HepG2 (cell line): ENCODE measurements at regions not wholly inside any gene's neighbourhood (a gene's known extent, or its start where the extent isn't known, plus 50 kb on each side); places are given as distances from the start of the nearest gene placed in this dataset.

Source experiments
- ATAC-seq: fragments of 200-7000 bp; cut with Tn5 transposase; 3 replicates; pipeline ENCODE4 v1.9.1; 2020; ENCODE audit warnings: mild to moderate bottlenecking, moderate library complexity
- BruUV-seq: library from RNA; stranded (reverse); fragments of 400-500 nt; replicated peaks from 2 replicates; lab custom pipeline; 2021; lab: Mats Ljungman, UMichigan
- CTCF ChIA-PET: fragments of 300-600 bp; formaldehyde crosslinking; extraction: SDS; loops from one replicate; lab custom pipeline; 2021; ENCODE audit warnings: low total read pairs, inconsistent platforms, low intra/inter-chr PET ratio; lab: Yijun Ruan, JAX
- POLR2A ChIA-PET: fragments of 350-600 bp; sonication (Branson Sonifier 250); formaldehyde crosslinking; loops from one replicate; lab custom pipeline; 2020; ENCODE audit warnings: antibody characterized with exemption, inconsistent platforms; lab: Yijun Ruan, JAX
- DNase-seq: peaks from one replicate; pipeline ENCODE4 v3.0.0-alpha.2; 2015; ENCODE audit warnings: low spot score
- FAIRE-seq: peaks from 3 replicates; lab custom pipeline; 2011; peaks lifted over from hg19 to GRCh38; lab: Jason Lieb, UNC
- H2AFZ ChIP-seq: one replicate; pipeline ENCODE4 v1.6.1; 2011; ENCODE audit warnings: low read length, inconsistent platforms
- H3K27ac ChIP-seq: fragments of 300-600 bp; 3 replicates; pipeline ENCODE4 v1.8.0; 2011; ENCODE audit warnings: mixed run types, mild to moderate bottlenecking, mixed read lengths, low read length, inconsistent platforms; ENCODE audit not compliant: insufficient read depth; ENCODE audit errors: extremely low read length
- H3K27me3 ChIP-seq, 2 experiments: fragments of 200-600 bp in 1 of 2; 2 replicates in 1 of 2; 3 replicates in 1 of 2; pipeline versions ENCODE4 v1.6.0 to v1.8.0; 2011; ENCODE audit warnings: low read length in 2 of 2, mild to moderate bottlenecking in 2 of 2, moderate library complexity in 2 of 2, inconsistent platforms in 1 of 2; ENCODE audit not compliant: insufficient read depth in 2 of 2, control insufficient read depth in 1 of 2
- H3K36me3 ChIP-seq, 2 experiments: fragments of 200-600 bp in 1 of 2; replicated peaks in 1 of 2; 2 replicates in 1 of 2; 3 replicates in 1 of 2; pipeline versions ENCODE4 v1.5.1 to v1.8.0; 2011; ENCODE audit warnings: low read length in 2 of 2, inconsistent platforms in 1 of 2; ENCODE audit not compliant: insufficient read depth in 2 of 2, control insufficient read depth in 1 of 2
- H3K4me1 ChIP-seq: 2 replicates; pipeline ENCODE4 v1.5.1; 2012; ENCODE audit warnings: low read length, inconsistent platforms; ENCODE audit not compliant: insufficient read depth
- H3K4me2 ChIP-seq: 2 replicates; pipeline ENCODE4 v1.6.0; 2011; ENCODE audit warnings: low read depth, low read length, inconsistent platforms
- H3K4me3 ChIP-seq, 3 experiments: fragments of 200-600 bp in 1 of 3; sonication (generic), shearing (Covaris generic) in 1 of 3; replicated peaks in 1 of 3; 2 replicates each; pipeline ENCODE4 v1.5.1; 2011 to 2016; ENCODE audit warnings: low read length in 3 of 3, inconsistent platforms in 2 of 3, low read depth in 2 of 3, mild to moderate bottlenecking in 2 of 3, control low read depth in 1 of 3, mixed read lengths in 1 of 3; ENCODE audit not compliant: insufficient read depth in 1 of 3
- H3K79me2 ChIP-seq: one replicate; pipeline ENCODE4 v1.6.1; 2011; ENCODE audit warnings: low read length, inconsistent platforms; ENCODE audit not compliant: insufficient read depth
- H3K9ac ChIP-seq: 2 replicates; pipeline ENCODE4 v1.6.0; 2011; ENCODE audit warnings: mild to moderate bottlenecking, low read depth, low read length, inconsistent platforms; ENCODE audit not compliant: insufficient read depth
- H3K9me3 ChIP-seq: 2 replicates; pipeline ENCODE4 v1.5.1; 2012; ENCODE audit warnings: mild to moderate bottlenecking, low read length
- H4K20me1 ChIP-seq: 2 replicates; pipeline ENCODE4 v1.6.0; 2011; ENCODE audit warnings: inconsistent platforms, mild to moderate bottlenecking, low read length, moderate library complexity; ENCODE audit not compliant: insufficient read depth
- HNRNPLL ChIP-seq: fragments of 200-400 bp; formaldehyde crosslinking; IDR thresholded peaks from 2 replicates; pipeline ENCODE4 v1.6.1; 2017; ENCODE audit warnings: mild to moderate bottlenecking, low read depth, low read length; ENCODE audit not compliant: poor library complexity, severe bottlenecking
- JUND ChIP-seq: sonication (generic); formaldehyde crosslinking; IDR thresholded peaks from 2 replicates; pipeline ENCODE4 v1.8.0; 2022; ENCODE audit warnings: mild to moderate bottlenecking, missing genetic modification reagents
- KDM5A ChIP-seq: fragments of 200-600 bp; sonication (generic); IDR thresholded peaks from 2 replicates; pipeline ENCODE4 v1.7.0; 2018; ENCODE audit warnings: antibody characterized with exemption, mild to moderate bottlenecking, low read length, borderline replicate concordance
- MED1 ChIP-seq: sonication (generic); formaldehyde crosslinking; IDR thresholded peaks from 2 replicates; pipeline ENCODE4 v1.4.0; 2020; ENCODE audit warnings: missing genetic modification reagents
- PATZ1 ChIP-seq: sonication (generic); formaldehyde crosslinking; IDR thresholded peaks from 2 replicates; pipeline ENCODE4 v1.4.0; 2020; ENCODE audit warnings: missing genetic modification reagents
- REPIN1 ChIP-seq: sonication (generic); formaldehyde crosslinking; IDR thresholded peaks from 2 replicates; pipeline ENCODE4 v1.8.0; 2022; ENCODE audit warnings: missing genetic modification reagents, low read depth, mild to moderate bottlenecking, borderline replicate concordance
- SP2 ChIP-seq: sonication (generic); formaldehyde crosslinking; IDR thresholded peaks from 2 replicates; pipeline ENCODE4 v1.5.1; 2020; ENCODE audit warnings: mild to moderate bottlenecking, missing genetic modification reagents
- ZFP41 ChIP-seq: sonication (generic); formaldehyde crosslinking; IDR thresholded peaks from 2 replicates; pipeline ENCODE4 v1.4.0; 2020; ENCODE audit warnings: mild to moderate bottlenecking, missing genetic modification reagents, borderline replicate concordance
- ZIK1 ChIP-seq: sonication (generic); formaldehyde crosslinking; IDR thresholded peaks from 2 replicates; pipeline ENCODE4 v1.5.0; 2020; ENCODE audit warnings: mild to moderate bottlenecking, low read depth, missing genetic modification reagents, borderline replicate concordance
- ZNF557 ChIP-seq: sonication (generic); formaldehyde crosslinking; IDR thresholded peaks from 2 replicates; pipeline ENCODE4 v1.4.0; 2020; ENCODE audit warnings: missing genetic modification reagents
- ZNF572 ChIP-seq: sonication (generic); formaldehyde crosslinking; IDR thresholded peaks from 2 replicates; pipeline ENCODE4 v1.5.1; 2020; ENCODE audit warnings: mild to moderate bottlenecking, missing genetic modification reagents
- WGBS: methylation state at CpG from one replicate; pipeline ENCODE4 v1.1.6; 2017; ENCODE audit warnings: low lambda C conversion rate; 5-methylcytosine and 5-hydroxymethylcytosine counted together
- in situ Hi-C: cut with HindIII; loops from 2 replicates; pipeline ENCODE4 v1.10.0; 2017; ENCODE audit warnings: low pct_unique_long_range_greater_than_20kb; ENCODE audit not compliant: extremely low pct_ligation_motif_present
- intact Hi-C: fragments of 100-400 bp; cut with micrococcal nuclease; formaldehyde crosslinking; loops from one replicate; pipeline ENCODE4 v1.10.0; 2022; ENCODE audit not compliant: unreplicated experiment

- POLR2A ChIA-PET: no interaction called here
- Histone ChIP-seq H3K9me3 (no peaks in the 10 kb centered on the region), H3K4me2 (no peak overlapping the region), H2AFZ (no peak overlapping the region), H3K79me2 (no peaks in the 10 kb centered on the region), H3K4me1 (no peaks in the 10 kb centered on the region), H3K4me3 (no peak overlapping the region), H3K36me3 (no peaks in the 10 kb centered on the region), H3K27me3 (no peaks in the 10 kb centered on the region), H3K9ac (no peak overlapping the region), H4K20me1 (no peaks in the 10 kb centered on the region), H3K27ac (no peak overlapping the region)
- in situ Hi-C loops: no loop called here
- DNase-seq (no peak), FAIRE-seq (no peak), ATAC-seq (no peak)
- WGBS: 9% methylated on average over 5 of the region's 5 CpGs
- CTCF ChIA-PET: no interaction called here
- intact Hi-C loops: no loop called here
- TF ChIP-seq ZNF572 (CRISPR knock-in tag): no peak
- TF ChIP-seq HNRNPLL: no peak
- TF ChIP-seq REPIN1 (CRISPR knock-in tag): no peak
- TF ChIP-seq ZIK1 (CRISPR knock-in tag): no peak
- no peak for TF ChIP-seq JUND
- TF ChIP-seq ZFP41 (CRISPR knock-in tag): no peak
- TF ChIP-seq SP2 (CRISPR knock-in tag): no peak
- TF ChIP-seq KDM5A: no peak
- TF ChIP-seq MED1 (CRISPR knock-in tag): no peak
- TF ChIP-seq PATZ1 (CRISPR knock-in tag): no peak
- TF ChIP-seq ZNF557 (CRISPR knock-in tag): no peak
- no TSS peak for BruUV-seq
Observed at GRCh38 chr13:106382534-106382933, 152.9 kb downstream of the EFNB2 start.
